GM19455 (cell line): ENCODE measurements at regions not wholly inside any gene's neighbourhood (a gene's known extent, or its start where the extent isn't known, plus 50 kb on each side); places are given as distances from the start of the nearest gene placed in this dataset.

ENCODE experiments used
- ATAC-seq: cut with Tn5 transposase; IDR thresholded peaks from one replicate; pipeline ENCODE4 v1.9.1; 2021; ENCODE audit not compliant: unreplicated experiment

DNA sequence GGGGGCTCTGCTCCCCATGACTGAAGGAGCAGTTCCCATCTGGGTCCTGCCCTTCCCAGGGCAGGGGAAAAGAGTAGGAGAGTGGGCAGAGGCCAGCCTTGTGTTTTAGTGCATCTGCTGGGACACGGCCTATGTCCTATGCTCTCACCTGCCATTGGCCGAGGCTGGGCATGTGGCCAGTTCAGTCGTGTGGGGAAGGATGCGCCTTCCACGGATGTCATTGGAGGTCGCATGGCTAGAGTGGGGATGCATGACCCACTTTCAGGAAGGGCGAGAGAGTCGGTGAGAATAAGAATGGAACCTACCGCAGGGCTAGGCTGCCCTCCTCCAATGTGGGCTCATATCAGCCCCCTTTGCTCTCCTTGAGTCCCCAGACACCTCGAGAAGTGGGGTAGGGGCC, 70.9 kb upstream of the HAAO start:
- ATAC-seq, result no peak

DNA sequence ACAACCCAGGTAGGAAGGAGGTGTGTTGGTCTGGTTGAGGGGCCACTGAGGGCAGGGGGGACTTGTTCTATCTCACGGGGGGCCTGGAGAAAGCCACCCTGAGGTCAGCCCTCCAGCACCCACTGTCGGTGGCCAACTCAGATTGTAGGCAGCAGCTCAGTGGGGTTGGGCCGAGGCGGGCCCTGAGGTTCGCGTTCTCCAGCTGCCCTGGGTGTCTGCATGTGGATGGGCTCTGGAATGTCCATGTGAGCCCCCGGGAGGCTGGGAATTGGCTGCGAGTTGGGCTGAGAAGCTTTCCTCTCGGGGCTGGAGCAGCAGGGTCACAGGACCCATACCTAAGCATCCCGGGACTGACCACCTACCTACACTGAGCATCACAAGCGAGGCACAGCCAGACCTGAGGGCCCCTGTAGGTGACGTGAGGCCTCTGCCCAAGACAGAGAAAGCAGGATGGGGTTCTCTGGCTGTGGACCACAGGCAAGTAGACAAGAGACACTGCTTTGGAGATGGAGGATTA, 70.3 kb upstream of the HAAO start:
- ATAC-seq, result no peak

DNA sequence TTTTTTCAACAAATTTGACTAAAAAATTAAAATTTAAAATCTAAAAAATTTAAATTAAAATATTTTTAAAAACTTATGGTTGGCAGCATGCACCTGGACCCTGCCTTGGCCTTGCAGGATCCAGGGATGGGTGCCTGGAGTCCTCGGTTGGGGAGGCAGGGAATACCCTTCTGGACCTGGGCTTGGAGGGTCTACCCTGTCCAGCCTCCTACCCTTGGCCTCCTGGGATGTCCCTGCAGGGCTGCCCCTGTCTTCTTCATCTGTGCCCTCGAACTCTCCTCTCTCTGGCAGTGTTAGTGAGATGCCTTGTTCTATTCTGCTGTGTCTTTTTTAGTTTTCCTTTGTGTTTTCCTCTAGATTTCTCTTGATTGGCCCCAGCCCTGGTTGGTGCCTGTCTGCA, 68.9 kb upstream of the HAAO start:
- no peak for ATAC-seq

DNA sequence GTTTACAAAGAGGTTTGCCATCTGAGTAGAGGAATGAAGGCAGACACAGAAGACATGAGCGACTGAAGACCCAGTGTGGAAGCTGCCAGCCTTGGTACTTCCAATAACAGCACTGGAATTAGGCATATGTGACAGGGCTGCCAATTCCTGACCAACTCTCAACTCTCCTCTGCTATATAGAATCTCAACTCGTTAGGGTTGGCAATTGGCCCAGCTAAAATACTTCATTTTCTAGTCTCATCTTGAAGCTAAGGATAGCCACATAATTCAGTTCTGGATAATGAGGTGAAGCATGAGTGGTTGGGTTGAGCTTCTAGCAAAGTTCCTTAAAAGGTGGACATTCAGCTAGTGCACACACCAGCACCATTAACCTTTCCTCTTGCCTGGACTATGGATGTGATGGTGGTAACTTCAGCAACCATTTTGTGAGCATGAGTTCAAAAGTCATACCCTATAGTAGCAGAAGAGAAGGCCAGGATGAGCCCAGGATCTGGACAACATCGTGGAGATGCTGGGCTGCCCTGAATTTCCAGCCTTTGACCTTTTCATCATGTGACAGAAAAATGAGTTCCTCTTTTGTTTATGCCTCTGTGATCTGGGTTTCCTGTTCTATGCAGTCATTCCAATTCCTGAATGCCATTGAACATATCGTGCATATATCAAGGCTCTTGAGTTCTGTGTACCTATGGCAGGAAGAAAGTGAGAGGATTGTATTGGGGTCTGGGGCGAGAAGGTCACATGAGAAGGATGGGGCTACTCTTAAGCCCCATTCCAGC, 68.1 kb upstream of the HAAO start:
- no peak for ATAC-seq

DNA sequence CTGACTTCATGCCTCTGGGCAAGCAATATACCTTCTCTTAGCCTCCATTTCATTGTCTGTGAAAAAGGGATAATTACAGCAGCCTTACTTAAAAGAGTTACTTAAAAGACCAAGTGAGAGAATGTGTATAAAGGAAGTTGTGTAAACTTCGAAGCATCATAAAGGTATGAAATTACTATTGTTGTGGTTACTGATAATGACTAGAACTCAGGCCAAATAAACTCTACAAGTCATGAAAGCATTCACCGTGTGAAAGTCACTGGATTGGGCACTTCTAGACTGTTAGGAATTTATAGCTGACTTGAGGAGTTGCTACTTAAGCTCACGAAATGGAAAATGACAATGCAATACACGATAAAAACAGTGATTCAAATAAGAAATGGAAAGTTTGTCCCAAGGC, 67.4 kb upstream of the HAAO start:
- ATAC-seq, result no peak

DNA sequence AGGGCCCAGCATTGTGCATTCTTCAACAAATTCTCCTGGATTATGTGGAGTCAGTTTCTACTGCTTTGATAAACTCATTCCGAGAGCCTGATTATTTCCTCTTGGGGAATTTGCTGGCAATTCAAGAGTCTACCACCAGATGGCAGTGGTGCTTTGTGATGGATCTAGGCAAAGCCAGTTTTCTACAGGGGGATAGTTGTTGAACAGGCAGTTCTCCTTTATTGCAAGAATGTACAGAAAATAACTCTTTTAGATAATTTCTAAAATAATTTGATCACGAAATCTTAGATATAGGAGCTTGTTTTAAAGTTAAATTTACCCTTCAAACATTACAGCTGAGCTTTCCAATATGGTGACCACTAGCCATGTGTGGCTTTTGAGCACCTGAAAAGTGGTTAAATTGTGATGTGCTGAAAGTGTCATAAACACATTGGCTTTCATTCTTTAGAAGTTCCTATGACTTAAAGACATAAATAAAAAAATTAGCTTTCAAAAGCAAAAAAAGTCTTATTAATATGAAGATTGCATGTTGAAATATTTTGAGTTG, 66.7 kb upstream of the HAAO start:
- ATAC-seq, result no peak

DNA sequence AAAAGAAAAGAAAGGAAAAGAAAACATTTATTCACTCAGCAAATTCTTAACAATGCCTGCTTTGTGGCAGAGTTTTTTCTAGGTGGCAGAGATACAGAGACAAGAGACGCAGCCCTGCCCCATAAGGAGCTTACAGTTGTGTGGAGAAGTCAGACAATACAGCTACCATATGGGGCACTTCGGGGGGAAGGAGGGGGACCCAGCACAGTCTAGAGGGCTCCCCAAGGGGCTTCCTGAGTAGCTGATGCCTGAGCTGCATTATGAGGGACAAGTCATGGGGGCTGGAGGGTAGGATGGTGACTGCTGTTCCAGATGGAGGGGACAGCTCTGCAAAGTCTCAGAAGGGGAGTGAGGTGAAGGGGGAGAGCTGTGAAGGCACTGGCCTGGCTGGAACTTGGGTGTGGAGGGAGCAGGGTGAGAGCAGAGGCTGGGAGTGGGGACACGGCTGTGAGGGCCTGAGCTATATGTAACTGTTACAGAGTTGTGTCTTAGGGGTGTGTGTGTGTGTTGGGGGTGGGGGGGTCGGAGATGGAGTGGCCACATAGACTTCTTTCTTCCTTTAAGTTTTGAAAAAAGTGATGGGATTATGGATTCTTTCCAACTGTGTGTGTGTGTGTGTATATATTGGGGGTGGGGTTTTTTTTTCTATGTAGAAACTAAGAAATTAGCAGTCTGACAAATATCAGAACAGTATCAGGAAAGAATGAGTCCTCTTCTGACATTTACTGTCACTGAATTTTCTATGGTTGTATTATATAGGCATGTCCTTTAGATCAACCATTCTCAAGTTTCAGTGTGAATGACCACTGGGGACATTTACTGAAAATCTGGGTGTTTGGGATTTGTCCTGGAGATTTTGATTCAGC, 66.0 kb upstream of the HAAO start:
- no peak for ATAC-seq

DNA sequence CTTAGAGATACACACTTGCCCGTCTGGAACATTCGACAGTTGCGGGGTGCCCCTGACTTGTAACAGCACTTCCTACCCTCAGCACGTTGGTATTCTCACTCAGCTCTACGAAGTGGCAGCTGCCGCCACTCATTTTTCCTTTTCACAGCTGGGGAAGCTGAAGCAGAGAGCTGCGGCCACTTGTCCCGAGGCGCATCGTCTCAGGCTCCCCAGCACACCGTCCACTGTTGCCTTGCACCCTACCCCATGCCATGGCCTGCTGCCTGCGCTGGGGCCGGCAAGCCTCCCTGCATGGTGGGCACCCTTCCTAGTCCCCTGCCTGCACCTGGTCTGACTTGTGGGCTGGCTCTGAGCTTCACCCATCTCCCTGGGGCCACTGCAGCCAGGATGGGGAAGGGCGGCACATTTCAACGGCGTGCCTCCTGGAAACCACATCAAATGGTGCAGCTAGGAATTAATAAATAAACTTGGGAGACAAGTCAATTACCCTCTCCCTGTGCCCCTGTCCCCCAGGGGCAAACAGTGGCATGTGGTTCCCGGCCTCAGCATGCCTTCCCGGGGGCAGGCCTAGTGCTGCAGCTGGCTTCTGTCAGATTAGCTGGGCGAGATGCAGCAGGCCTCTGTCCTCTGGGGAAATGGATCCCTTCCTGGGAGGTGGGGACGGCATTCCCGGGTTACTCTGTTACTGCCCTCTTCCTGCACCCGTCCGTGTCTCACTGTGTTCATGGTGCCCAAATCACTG, 64.7 kb upstream of the HAAO start:
- ATAC-seq, result no peak

DNA sequence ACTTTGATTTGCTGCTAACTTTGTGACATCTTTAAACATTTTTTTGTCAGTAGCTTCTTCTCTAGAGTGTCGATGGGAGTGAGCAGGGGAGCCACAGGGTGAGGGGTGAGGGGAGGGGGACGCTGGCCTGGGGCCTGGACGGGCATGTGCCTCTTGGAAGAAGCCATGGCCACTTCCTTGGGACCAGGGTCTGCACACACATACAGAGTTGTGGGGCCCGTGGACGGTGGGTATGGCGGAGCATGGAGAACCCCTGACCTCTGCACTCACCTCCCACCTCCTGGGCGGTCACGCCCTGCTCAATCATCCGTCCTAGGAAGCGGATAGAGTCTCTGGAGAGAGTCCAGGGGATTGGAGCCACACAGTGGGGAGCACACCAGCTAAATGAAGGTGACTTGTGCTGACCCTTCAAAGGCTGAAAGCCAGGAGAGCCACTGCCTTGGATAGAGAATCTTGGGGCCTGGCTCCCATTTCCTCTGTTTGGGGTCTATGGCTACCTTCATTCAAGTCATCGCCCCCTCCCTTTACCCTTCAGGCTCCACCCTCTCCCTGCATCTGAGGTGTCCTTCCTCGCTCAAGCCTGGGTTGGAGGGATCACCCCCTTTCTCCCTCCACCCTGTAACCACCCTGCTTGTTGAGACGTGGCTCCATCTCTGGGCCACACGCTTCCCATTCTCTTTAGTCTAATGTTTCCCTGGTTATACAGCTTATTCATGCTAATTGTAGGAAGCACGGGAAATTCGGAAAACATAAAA, 63.9 kb upstream of the HAAO start:
- no peak for ATAC-seq

DNA sequence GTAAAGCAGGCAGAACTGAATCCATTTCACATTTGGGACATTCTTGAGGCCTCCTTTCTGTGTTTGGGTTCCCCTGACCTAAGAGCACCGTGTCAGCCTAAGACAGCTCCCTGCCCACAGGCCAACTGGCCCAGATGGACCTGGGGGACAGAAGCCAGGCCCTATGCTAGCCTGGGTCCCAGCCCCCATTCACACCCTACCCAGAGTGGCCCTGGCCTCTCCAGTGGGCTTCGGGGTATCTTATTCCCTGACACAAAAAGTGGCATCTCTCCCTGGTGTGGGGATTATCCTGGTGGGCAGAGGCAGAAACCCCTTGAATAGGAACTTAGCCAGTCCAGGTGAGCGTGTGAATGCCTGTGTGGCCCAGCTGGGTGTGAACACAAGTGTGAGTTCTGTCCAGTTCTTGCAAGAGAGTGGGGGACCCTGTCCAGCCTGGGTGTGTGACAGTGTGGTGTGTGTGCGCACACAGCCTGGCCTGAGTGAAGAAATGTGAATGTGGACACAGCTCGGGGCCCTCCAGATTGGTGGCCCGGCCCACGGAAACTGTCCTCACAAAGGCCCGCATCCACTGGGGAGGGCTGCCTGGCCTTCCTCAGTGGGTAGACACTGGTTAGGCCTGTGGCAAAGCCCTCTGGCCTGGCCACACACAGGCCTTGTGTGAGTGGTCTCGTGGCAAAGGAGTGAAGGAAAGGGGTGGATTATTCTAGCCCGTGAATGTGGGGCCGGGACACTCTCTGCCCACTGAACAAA, 63.0 kb upstream of the HAAO start:
- no peak for ATAC-seq

DNA sequence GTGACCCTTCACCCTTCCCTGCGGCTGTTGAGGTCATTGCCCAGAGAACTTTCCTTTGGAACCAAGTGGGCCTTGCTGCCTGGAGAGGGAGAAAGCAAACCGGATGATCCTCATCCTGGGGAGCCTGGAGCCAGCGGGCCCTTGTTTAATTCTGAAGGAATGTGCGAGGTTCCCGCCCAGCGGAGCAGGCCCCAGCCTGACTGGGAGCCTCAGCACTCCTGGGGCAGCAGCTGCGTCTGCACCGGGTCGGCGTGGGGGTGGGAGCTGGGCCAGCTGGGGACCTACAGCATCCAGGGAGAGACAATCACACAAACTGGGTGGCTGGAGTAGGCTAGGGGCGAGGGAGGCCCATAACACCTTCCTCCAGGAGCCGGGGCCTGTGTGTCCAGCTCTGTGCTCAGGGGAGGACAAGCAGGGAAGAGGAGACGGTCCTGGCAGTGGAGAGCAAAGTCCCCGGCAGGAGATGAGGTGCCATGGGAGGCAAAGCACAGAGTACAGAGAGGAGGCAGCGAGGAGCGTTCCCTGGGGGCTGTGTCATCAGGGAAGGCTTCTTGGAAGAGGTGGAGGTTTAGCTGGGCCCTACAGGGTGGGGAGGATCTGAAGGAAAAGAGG, 61.9 kb upstream of the HAAO start:
- no peak for ATAC-seq

DNA sequence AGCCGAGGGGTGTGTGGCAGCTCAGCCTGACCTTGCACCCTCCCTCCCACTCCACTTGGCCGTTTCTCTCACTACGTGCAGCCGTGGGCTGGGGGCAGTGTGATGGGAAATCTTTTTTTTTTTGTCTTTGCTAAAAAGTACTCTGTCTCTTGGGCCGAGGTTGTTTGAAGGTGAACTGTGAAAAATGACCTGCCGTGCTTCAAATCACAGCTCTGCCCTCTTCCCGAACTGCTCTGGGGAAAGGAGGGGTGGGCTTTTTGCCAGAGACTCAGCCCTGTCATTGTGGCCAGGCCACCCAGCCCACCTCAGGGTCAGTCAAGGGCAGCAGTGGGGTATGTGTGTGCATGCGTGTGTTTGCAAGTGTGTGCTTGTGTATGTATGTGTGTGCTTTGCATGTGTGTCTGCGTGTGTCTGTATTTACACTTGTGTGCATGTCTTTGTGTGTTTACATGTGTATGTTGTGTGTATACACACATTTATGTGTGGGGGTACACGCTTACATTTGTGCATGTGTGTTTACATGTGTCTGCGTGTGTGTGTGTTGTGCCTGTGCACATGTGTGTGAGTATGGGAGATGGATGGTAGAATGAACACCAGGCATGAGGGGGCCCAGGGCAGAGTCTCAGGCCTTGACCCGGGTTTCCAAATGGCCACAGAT, 61.3 kb upstream of the HAAO start:
- no peak for ATAC-seq

DNA sequence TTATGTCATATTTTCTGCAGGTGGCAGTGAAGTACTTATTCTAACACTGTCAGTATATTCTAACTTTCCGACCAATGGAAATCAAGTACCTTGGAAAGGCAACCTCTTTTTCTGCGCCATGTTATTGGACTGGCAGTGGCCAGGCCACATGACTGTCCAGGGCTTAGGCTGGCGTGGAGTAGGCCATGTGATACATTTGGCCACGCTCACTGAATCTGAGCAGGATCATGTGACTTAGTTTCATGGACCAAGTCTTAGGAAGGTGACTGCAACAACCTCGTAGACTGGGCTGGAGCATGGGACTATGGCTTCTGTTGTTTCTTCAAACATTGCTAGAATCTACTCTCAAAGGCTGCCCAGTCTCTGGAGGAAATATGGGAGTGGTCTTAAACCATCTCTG, 60.4 kb upstream of the HAAO start:
- ATAC-seq, result no peak

DNA sequence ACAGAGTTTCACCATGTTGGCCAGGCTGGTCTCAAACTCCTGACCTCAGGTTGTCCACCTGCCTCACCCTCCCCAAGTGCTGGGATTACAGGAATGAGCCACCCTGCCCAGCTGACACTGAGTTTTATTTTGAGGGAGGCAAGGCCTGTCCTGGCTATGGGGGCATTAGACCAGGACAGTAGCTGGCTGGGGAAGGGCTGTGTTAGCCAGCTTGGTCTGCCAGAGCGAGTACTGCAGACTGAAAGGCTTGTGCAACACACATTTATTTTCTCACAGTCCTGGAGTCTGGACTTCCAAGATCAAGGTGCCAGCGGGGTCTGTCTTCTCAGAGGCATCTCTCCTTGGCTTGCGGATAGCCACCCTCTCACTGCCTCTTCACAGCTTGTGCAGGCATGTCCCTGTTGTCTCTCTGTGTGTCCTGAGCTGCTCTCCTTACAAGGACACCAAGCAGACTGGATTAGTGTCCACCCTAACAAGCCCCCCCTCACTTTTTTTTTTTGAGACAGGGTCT, 59.4 kb upstream of the HAAO start:
- ATAC-seq, result no peak

DNA sequence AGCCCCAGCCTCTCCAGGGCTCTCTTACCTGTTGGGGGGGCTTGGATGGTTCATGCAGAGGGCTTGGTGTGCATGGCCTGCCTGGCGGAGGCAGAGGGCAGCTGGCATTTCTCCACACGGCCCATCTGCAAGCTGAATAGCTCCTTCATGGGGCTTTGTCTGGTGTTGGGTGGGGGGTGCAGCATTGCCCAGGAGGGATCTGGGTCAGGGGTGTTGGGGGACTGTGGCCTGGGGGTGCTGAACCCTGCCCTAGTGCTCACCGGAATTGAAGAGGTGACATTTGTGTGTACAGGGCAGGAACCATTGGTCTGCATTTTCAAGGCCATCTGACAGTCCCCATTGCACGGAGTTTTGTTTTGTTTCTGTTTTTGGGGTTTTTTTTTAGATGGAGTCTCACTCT, 58.8 kb upstream of the HAAO start:
- no peak for ATAC-seq

DNA sequence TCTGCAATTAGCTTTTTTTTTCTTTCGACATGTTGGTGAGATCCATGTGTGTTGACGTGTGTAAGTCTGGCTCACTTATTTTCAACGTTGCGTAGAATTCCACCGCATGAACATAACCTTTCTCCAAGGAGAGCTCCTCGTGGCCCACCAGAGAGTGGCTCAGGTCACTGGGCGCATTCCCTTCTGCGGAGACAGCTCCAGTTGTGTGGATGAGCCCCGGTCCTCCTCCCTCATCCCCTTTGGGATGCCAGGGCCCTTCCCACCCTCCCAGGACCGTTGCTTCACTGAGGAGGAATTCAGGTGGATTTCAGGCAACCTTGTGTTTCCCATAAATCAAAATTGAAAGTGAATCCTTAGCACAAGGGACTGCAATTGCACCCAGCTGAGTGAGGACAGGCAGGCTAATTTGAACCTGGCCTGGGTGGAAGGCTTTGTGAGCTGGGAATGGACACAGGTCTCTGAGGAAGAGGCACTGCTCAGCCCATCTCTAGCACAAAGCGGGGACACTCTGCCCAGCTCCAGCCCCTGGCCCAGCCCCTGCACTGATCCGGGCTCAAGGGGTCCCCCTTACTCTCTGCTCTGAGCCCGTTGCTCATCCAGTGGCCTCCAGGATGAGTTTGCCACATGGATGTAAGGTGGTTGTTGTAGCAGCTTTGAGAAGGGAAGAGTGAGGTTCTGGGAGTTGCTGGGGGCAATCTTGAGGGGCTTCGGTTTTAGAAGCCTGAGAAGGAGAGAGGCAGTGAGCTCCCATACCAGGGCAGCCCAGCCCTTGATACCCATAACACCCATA, 57.8 kb upstream of the HAAO start:
- ATAC-seq, result no peak

DNA sequence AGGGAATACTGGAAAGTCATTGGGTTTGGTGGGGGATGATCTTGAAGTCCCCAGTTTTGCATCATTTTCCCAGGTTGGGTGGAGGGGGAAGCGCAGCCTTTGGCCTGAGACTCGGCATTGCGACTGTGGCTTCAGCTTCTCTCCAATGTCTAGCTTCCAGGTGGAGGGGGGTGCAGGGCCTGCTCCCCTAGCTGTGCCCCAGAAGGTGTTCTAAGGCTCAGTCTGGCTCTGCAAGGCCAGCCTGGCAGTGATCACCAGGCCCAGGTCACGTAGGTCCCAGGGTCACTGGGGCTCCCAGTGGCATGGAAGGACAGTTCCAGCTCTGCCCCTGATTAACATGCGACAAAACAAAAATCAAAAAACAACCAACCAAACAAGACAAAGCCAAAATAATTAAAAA, 56.9 kb upstream of the HAAO start:
- ATAC-seq, result no peak

DNA sequence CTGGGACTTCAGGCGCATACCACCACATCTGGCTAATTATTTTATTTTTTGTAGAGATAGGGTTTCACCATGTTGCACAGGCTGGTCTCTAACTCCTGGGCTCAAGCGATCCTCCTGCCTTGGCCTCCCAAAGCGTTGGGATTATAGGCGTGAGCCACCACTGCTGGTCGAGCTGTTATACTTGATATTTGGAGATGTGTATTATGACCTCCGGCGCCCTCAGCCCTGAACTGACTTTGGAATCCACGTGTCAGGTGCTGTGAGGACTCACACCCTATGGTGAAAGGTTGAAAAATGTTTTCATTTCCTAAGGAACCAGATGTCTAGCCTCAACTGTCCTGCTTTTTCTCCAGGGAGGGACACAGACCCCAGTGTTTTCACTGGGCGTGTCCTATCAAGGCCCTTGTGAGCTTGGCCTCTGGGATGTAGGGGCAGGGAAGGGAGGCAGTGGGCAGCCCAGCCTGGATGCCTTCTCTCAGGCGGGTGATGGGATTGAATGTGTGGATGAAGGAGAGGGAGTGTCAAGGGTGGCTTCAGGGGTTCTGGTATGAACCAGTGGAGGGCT, 56.4 kb upstream of the HAAO start:
- no peak for ATAC-seq
